ENCODE measurements at regions not wholly inside any gene's neighbourhood (a gene's known extent, or its start where the extent isn't known, plus 50 kb on each side); places are given as distances from the start of the nearest gene placed in this dataset.

- Histone ChIP-seq H3K9ac (ENCODE audit: insufficient read length, low read depth) (no peak overlapping the region), H3K4me3 (ENCODE audit: insufficient read length, low read depth) (no peak overlapping the region), H3K36me3 (ENCODE audit: insufficient read depth, insufficient read length, low read length) (no peaks in the 10 kb centered on the region), H3K4me1 (ENCODE audit: insufficient read depth, insufficient read length) (no peaks in the 10 kb centered on the region), H3K9me3 (ENCODE audit: insufficient read depth, low read length) (no peaks in the 10 kb centered on the region; the same call in 1 of the 2 replicates), H3K27me3 (ENCODE audit: insufficient read depth, insufficient read length) (no peaks in the 10 kb centered on the region)
- DNase-seq (ENCODE audit: low read depth, low spot score), result no peak
- TF ChIP-seq YY1 (IDR thresholded peaks at IDR 0.05; ENCODE audit: insufficient read depth, insufficient read length), result no peak
- TF ChIP-seq SUZ12 (IDR thresholded peaks at IDR 0.05; ENCODE audit: extremely low read depth, insufficient read depth, insufficient read length), result no peak
- no peak for TF ChIP-seq ZNF274 (IDR thresholded peaks at IDR 0.05; ENCODE audit: low read depth, low read length)
Measured at GRCh38 chr2:75986617-75987016, 275.9 kb upstream of the GCFC2 start.

- H3K9ac ChIP-seq (ENCODE audit: insufficient read length, low read depth), result no peak overlapping the region
- no peak for DNase-seq (ENCODE audit: low read depth, low spot score)
- TF ChIP-seq SUZ12 (IDR thresholded peaks at IDR 0.05; ENCODE audit: extremely low read depth, insufficient read depth, insufficient read length) (no peak), YY1 (IDR thresholded peaks at IDR 0.05; ENCODE audit: insufficient read depth, insufficient read length) (no peak), ZNF274 (IDR thresholded peaks at IDR 0.05; ENCODE audit: low read depth, low read length) (no peak)
Measured at GRCh38 chr2:75982719-75983118, 272.0 kb upstream of the GCFC2 start.

GRCh38 chr2:75964646-75965045, 253.9 kb upstream of the GCFC2 start:
- Histone ChIP-seq H3K36me3 (ENCODE audit: insufficient read depth, insufficient read length, low read length) (no peaks in the 10 kb centered on the region), H3K9me3 (ENCODE audit: insufficient read depth, low read length) (no peaks in the 10 kb centered on the region), H3K27me3 (ENCODE audit: insufficient read depth, insufficient read length) (no peaks in the 10 kb centered on the region), H3K4me3 (ENCODE audit: insufficient read length, low read depth) (no peak overlapping the region), H3K9ac (ENCODE audit: insufficient read length, low read depth) (no peak overlapping the region), H3K4me1 (ENCODE audit: insufficient read depth, insufficient read length) (no peaks in the 10 kb centered on the region)
- TF ChIP-seq YY1 (IDR thresholded peaks at IDR 0.05; ENCODE audit: insufficient read depth, insufficient read length) (no peak), SUZ12 (IDR thresholded peaks at IDR 0.05; ENCODE audit: extremely low read depth, insufficient read depth, insufficient read length) (no peak), ZNF274 (IDR thresholded peaks at IDR 0.05; ENCODE audit: low read depth, low read length) (no peak)
- DNase-seq (ENCODE audit: low read depth, low spot score), result no peak

More at GRCh38 chr2:75982719-75983118, 272.0 kb upstream of the GCFC2 start:
- H3K27me3 ChIP-seq (ENCODE audit: insufficient read depth, insufficient read length), result no peaks in the 10 kb centered on the region
- H3K9me3 ChIP-seq (ENCODE audit: insufficient read depth, low read length), result no peaks in the 10 kb centered on the region
- H3K36me3 ChIP-seq (ENCODE audit: insufficient read depth, insufficient read length, low read length), result no peaks in the 10 kb centered on the region
- no peaks in the 10 kb centered on the region for H3K4me1 ChIP-seq (ENCODE audit: insufficient read depth, insufficient read length)
- H3K4me3 ChIP-seq (ENCODE audit: insufficient read length, low read depth), result no peak overlapping the region

- Histone ChIP-seq H3K9me3 (ENCODE audit: insufficient read depth, low read length) (no peaks in the 10 kb centered on the region), H3K27me3 (ENCODE audit: insufficient read depth, insufficient read length) (no peaks in the 10 kb centered on the region), H3K36me3 (ENCODE audit: insufficient read depth, insufficient read length, low read length) (no peaks in the 10 kb centered on the region), H3K4me3 (ENCODE audit: insufficient read length, low read depth) (no peak overlapping the region), H3K4me1 (ENCODE audit: insufficient read depth, insufficient read length) (no peaks in the 10 kb centered on the region), H3K9ac (ENCODE audit: insufficient read length, low read depth) (no peak overlapping the region)
- no peak for TF ChIP-seq ZNF274 (IDR thresholded peaks at IDR 0.05; ENCODE audit: low read depth, low read length)
- no peak for TF ChIP-seq SUZ12 (IDR thresholded peaks at IDR 0.05; ENCODE audit: extremely low read depth, insufficient read depth, insufficient read length)
- TF ChIP-seq YY1 (IDR thresholded peaks at IDR 0.05; ENCODE audit: insufficient read depth, insufficient read length), result no peak
- no peak for DNase-seq (ENCODE audit: low read depth, low spot score)
Measured at GRCh38 chr2:75960472-75961009, 249.8 kb upstream of the GCFC2 start.

- TF ChIP-seq ZNF274 (IDR thresholded peaks at IDR 0.05; ENCODE audit: low read depth, low read length) (no peak), SUZ12 (IDR thresholded peaks at IDR 0.05; ENCODE audit: extremely low read depth, insufficient read depth, insufficient read length) (no peak), YY1 (IDR thresholded peaks at IDR 0.05; ENCODE audit: insufficient read depth, insufficient read length) (no peak)
- DNase-seq (ENCODE audit: low read depth, low spot score), result no peak
- H3K9me3 ChIP-seq (ENCODE audit: insufficient read depth, low read length), result no peaks in the 10 kb centered on the region
Measured at GRCh38 chr2:75959724-75960471, 249.2 kb upstream of the GCFC2 start.

GRCh38 chr2:75954761-75955160, 244.0 kb upstream of the GCFC2 start:
- Histone ChIP-seq H3K36me3 (ENCODE audit: insufficient read depth, insufficient read length, low read length) (no peaks in the 10 kb centered on the region), H3K4me3 (ENCODE audit: insufficient read length, low read depth) (no peak overlapping the region), H3K9me3 (ENCODE audit: insufficient read depth, low read length) (no peaks in the 10 kb centered on the region), H3K4me1 (ENCODE audit: insufficient read depth, insufficient read length) (no peaks in the 10 kb centered on the region), H3K9ac (ENCODE audit: insufficient read length, low read depth) (no peak overlapping the region), H3K27me3 (ENCODE audit: insufficient read depth, insufficient read length) (no peaks in the 10 kb centered on the region)
- no peak for DNase-seq (ENCODE audit: low read depth, low spot score)
- TF ChIP-seq ZNF274 (IDR thresholded peaks at IDR 0.05; ENCODE audit: low read depth, low read length) (no peak), SUZ12 (IDR thresholded peaks at IDR 0.05; ENCODE audit: extremely low read depth, insufficient read depth, insufficient read length) (no peak), YY1 (IDR thresholded peaks at IDR 0.05; ENCODE audit: insufficient read depth, insufficient read length) (no peak)

More at GRCh38 chr2:75959724-75960471, 249.2 kb upstream of the GCFC2 start:
- Histone ChIP-seq H3K9ac (ENCODE audit: insufficient read length, low read depth) (no peak overlapping the region), H3K36me3 (ENCODE audit: insufficient read depth, insufficient read length, low read length) (no peaks in the 10 kb centered on the region), H3K4me1 (ENCODE audit: insufficient read depth, insufficient read length) (no peaks in the 10 kb centered on the region), H3K4me3 (ENCODE audit: insufficient read length, low read depth) (no peak overlapping the region), H3K27me3 (ENCODE audit: insufficient read depth, insufficient read length) (no peaks in the 10 kb centered on the region)

GRCh38 chr2:75952173-75952572, 241.5 kb upstream of the GCFC2 start:
- Histone ChIP-seq H3K4me3 (ENCODE audit: insufficient read length, low read depth) (no peak overlapping the region), H3K9me3 (ENCODE audit: insufficient read depth, low read length) (no peaks in the 10 kb centered on the region), H3K27me3 (ENCODE audit: insufficient read depth, insufficient read length) (no peaks in the 10 kb centered on the region), H3K4me1 (ENCODE audit: insufficient read depth, insufficient read length) (no peaks in the 10 kb centered on the region), H3K36me3 (ENCODE audit: insufficient read depth, insufficient read length, low read length) (no peaks in the 10 kb centered on the region), H3K9ac (ENCODE audit: insufficient read length, low read depth) (no peak overlapping the region)
- TF ChIP-seq YY1 (IDR thresholded peaks at IDR 0.05; ENCODE audit: insufficient read depth, insufficient read length) (no peak), SUZ12 (IDR thresholded peaks at IDR 0.05; ENCODE audit: extremely low read depth, insufficient read depth, insufficient read length) (no peak), ZNF274 (IDR thresholded peaks at IDR 0.05; ENCODE audit: low read depth, low read length) (no peak)
- no peak for DNase-seq (ENCODE audit: low read depth, low spot score)

Measured in NT2/D1 (cell line).